Neural progenitor cell (in vitro differentiated cells): ENCODE measurements at regions not wholly inside any gene's neighbourhood (a gene's known extent, or its start where the extent isn't known, plus 50 kb on each side); places are given as distances from the start of the nearest gene placed in this dataset.

Experiments
- DNase-seq: peaks from one replicate; pipeline ENCODE4 v3.0.0-alpha.2; 2016; ENCODE audit warnings: low spot score
- H2AFZ ChIP-seq: fragments of 200-600 bp; sonication (generic); replicated peaks from 2 replicates; pipeline ENCODE4 v1.6.1; 2016; ENCODE audit warnings: antibody characterized with exemption
- H3F3A ChIP-seq: fragments of 200-600 bp; sonication (generic); 2 replicates; pipeline ENCODE4 v1.6.1; 2016; ENCODE audit warnings: antibody characterized with exemption, low read depth
- H3K27ac ChIP-seq: fragments of 200-600 bp; sonication (generic); 2 replicates; pipeline ENCODE4 v1.5.1; 2016; ENCODE audit warnings: mild to moderate bottlenecking
- H3K27me3 ChIP-seq: fragments of 200-600 bp; sonication (generic); 2 replicates; pipeline ENCODE4 v1.6.1; 2016; ENCODE audit warnings: mild to moderate bottlenecking, moderate library complexity
- H3K36me3 ChIP-seq: fragments of 200-600 bp; sonication (generic); 2 replicates; pipeline ENCODE4 v1.5.1; 2016
- H3K4me1 ChIP-seq: fragments of 200-600 bp; sonication (generic); 2 replicates; pipeline ENCODE4 v1.6.1; 2016; ENCODE audit warnings: mixed run types
- H3K4me2 ChIP-seq: fragments of 200-600 bp; sonication (generic); 2 replicates; pipeline ENCODE4 v1.6.1; 2016
- H3K4me3 ChIP-seq: fragments of 200-600 bp; sonication (generic); 2 replicates; pipeline ENCODE4 v1.5.1; 2016
- H3K79me2 ChIP-seq: fragments of 200-600 bp; sonication (generic); 2 replicates; pipeline ENCODE4 v1.6.1; 2016; ENCODE audit warnings: low read depth
- H3K9ac ChIP-seq: fragments of 200-600 bp; sonication (generic); 2 replicates; pipeline ENCODE4 v1.6.1; 2016
- H3K9me3 ChIP-seq: fragments of 200-600 bp; sonication (generic); 2 replicates; pipeline ENCODE4 v1.5.1; 2016; ENCODE audit warnings: low read depth
- H4K20me1 ChIP-seq: fragments of 200-600 bp; sonication (generic); 2 replicates; pipeline ENCODE4 v1.6.1; 2016; ENCODE audit warnings: low read depth
- H3K27ac Mint-ChIP-seq: 3 replicates; pipeline ENCODE4 v1.8.0; 2021; ENCODE audit warnings: mixed read lengths
- H3K27me3 Mint-ChIP-seq: 2 replicates; pipeline ENCODE4 v1.8.0; 2022; ENCODE audit warnings: low read depth, mild to moderate bottlenecking, inconsistent platforms, moderate library complexity, mixed read lengths; ENCODE audit not compliant: insufficient read depth
- H3K36me3 Mint-ChIP-seq: 3 replicates; pipeline ENCODE4 v1.8.0; 2021; ENCODE audit warnings: mixed read lengths
- H3K4me1 Mint-ChIP-seq: 3 replicates; pipeline ENCODE4 v1.8.0; 2021; ENCODE audit warnings: mixed read lengths
- H3K4me3 Mint-ChIP-seq: 3 replicates; pipeline ENCODE4 v1.8.0; 2021; ENCODE audit warnings: mild to moderate bottlenecking, moderate library complexity, mixed read lengths
- H3K9me3 Mint-ChIP-seq: 3 replicates; pipeline ENCODE4 v1.8.0; 2020; ENCODE audit warnings: mixed read lengths
- CTCF ChIP-seq: fragments of 200-600 bp; sonication (generic); IDR thresholded peaks from 2 replicates; pipeline ENCODE4 v1.5.1; 2017; ENCODE audit warnings: antibody characterized with exemption, mild to moderate bottlenecking
- EZH2 ChIP-seq: fragments of 200-600 bp; sonication (generic); IDR thresholded peaks from 2 replicates; pipeline ENCODE4 v1.6.1; 2017; ENCODE audit warnings: antibody characterized with exemption, mild to moderate bottlenecking, moderate library complexity
- EZH2phosphoT487 ChIP-seq: fragments of 200-600 bp; sonication (generic); IDR thresholded peaks from 2 replicates; pipeline ENCODE4 v1.6.1; 2017; ENCODE audit warnings: antibody characterized with exemption

- H2AFZ ChIP-seq, result peak overlapping the region; percentile 76
- H3K4me2 ChIP-seq, result no peak overlapping the region
- no peaks in the 10 kb centered on the region for H3K36me3 ChIP-seq
- H3K4me3 ChIP-seq, result no peak overlapping the region
- H3K27ac ChIP-seq, result no peak overlapping the region
- no peak overlapping the region for H3K9ac ChIP-seq
- H3K4me1 ChIP-seq, result peaks cover 6% of the 10 kb centered on the region
- H3F3A ChIP-seq, result no peaks in the 10 kb centered on the region
- no peaks in the 10 kb centered on the region for H3K79me2 ChIP-seq
- no peaks in the 10 kb centered on the region for H4K20me1 ChIP-seq
- H3K9me3 ChIP-seq, result no peaks in the 10 kb centered on the region
- peaks cover 4% of the 10 kb centered on the region for H3K27me3 Mint-ChIP-seq
- TF ChIP-seq CTCF, result no peak
- TF ChIP-seq EZH2phosphoT487, result no peak
- TF ChIP-seq EZH2, result no peak
- no peaks in the 10 kb centered on the region for H3K9me3 Mint-ChIP-seq
- no peaks in the 10 kb centered on the region for H3K36me3 Mint-ChIP-seq
- H3K4me1 Mint-ChIP-seq, result peaks cover 5% of the 10 kb centered on the region
- no peak overlapping the region for H3K27ac Mint-ChIP-seq
- H3K27me3 ChIP-seq, result no peaks in the 10 kb centered on the region
- H3K4me3 Mint-ChIP-seq, result no peak overlapping the region
- no peak for DNase-seq
Observed at GRCh38 chr10:3911241-3911640, 126.2 kb upstream of the KLF6 start.

- TF ChIP-seq EZH2phosphoT487 (no peak), EZH2 (no peak), CTCF (no peak)
- peaks cover 6% of the 10 kb centered on the region for H3K4me1 ChIP-seq
- H3K27me3 Mint-ChIP-seq, result peaks cover 2% of the 10 kb centered on the region
- no peaks in the 10 kb centered on the region for H3F3A ChIP-seq
- no peak overlapping the region for H3K4me2 ChIP-seq
- H3K9ac ChIP-seq, result no peak overlapping the region
- no peaks in the 10 kb centered on the region for H3K36me3 Mint-ChIP-seq
- no peak overlapping the region for H2AFZ ChIP-seq
- no peaks in the 10 kb centered on the region for H3K27me3 ChIP-seq
- no peak overlapping the region for H3K4me3 ChIP-seq
- H3K4me1 Mint-ChIP-seq, result peaks cover 5% of the 10 kb centered on the region
- H3K4me3 Mint-ChIP-seq, result no peak overlapping the region
- no peak for DNase-seq
- no peaks in the 10 kb centered on the region for H3K36me3 ChIP-seq
- no peaks in the 10 kb centered on the region for H4K20me1 ChIP-seq
- H3K79me2 ChIP-seq, result no peaks in the 10 kb centered on the region
- H3K27ac Mint-ChIP-seq, result no peak overlapping the region
- peaks cover 2% of the 10 kb centered on the region for H3K9me3 Mint-ChIP-seq
- no peaks in the 10 kb centered on the region for H3K9me3 ChIP-seq
- no peak overlapping the region for H3K27ac ChIP-seq
Observed at GRCh38 chr10:3909339-3909738, 124.3 kb upstream of the KLF6 start.

GRCh38 chr10:3908183-3908582, 123.2 kb upstream of the KLF6 start:
- H2AFZ ChIP-seq, result no peak overlapping the region
- peaks cover 2% of the 10 kb centered on the region for H3K9me3 Mint-ChIP-seq
- no peaks in the 10 kb centered on the region for H3K9me3 ChIP-seq
- H3K4me1 ChIP-seq, result peaks cover 6% of the 10 kb centered on the region
- no peaks in the 10 kb centered on the region for H3K79me2 ChIP-seq
- no peaks in the 10 kb centered on the region for H4K20me1 ChIP-seq
- H3K4me3 Mint-ChIP-seq, result no peak overlapping the region
- peaks cover 5% of the 10 kb centered on the region for H3K4me1 Mint-ChIP-seq
- H3K36me3 ChIP-seq, result no peaks in the 10 kb centered on the region
- no peak for DNase-seq
- no peaks in the 10 kb centered on the region for H3F3A ChIP-seq
- H3K9ac ChIP-seq, result no peak overlapping the region
- no peaks in the 10 kb centered on the region for H3K36me3 Mint-ChIP-seq
- H3K4me3 ChIP-seq, result no peak overlapping the region
- no peak overlapping the region for H3K27ac Mint-ChIP-seq
- no peak overlapping the region for H3K27ac ChIP-seq
- no peak for TF ChIP-seq CTCF
- TF ChIP-seq EZH2phosphoT487, result no peak
- no peak for TF ChIP-seq EZH2
- H3K27me3 ChIP-seq, result no peaks in the 10 kb centered on the region
- H3K27me3 Mint-ChIP-seq, result peaks cover 2% of the 10 kb centered on the region
- no peak overlapping the region for H3K4me2 ChIP-seq

GRCh38 chr10:3907514-3907913, 122.5 kb upstream of the KLF6 start:
- no peak overlapping the region for H3K4me3 Mint-ChIP-seq
- no peak overlapping the region for H3K4me2 ChIP-seq
- no peak overlapping the region for H3K27ac Mint-ChIP-seq
- H3K79me2 ChIP-seq, result no peaks in the 10 kb centered on the region
- no peaks in the 10 kb centered on the region for H4K20me1 ChIP-seq
- peaks cover 5% of the 10 kb centered on the region for H3K4me1 Mint-ChIP-seq
- H3K27me3 ChIP-seq, result no peaks in the 10 kb centered on the region
- no peaks in the 10 kb centered on the region for H3F3A ChIP-seq
- H3K36me3 ChIP-seq, result no peaks in the 10 kb centered on the region
- no peak for DNase-seq
- peaks cover 2% of the 10 kb centered on the region for H3K9me3 Mint-ChIP-seq
- no peak for TF ChIP-seq EZH2phosphoT487
- TF ChIP-seq EZH2, result no peak
- no peak overlapping the region for H3K27ac ChIP-seq
- no peak overlapping the region for H2AFZ ChIP-seq
- no peak overlapping the region for H3K4me3 ChIP-seq
- peaks cover 6% of the 10 kb centered on the region for H3K4me1 ChIP-seq
- peaks cover 2% of the 10 kb centered on the region for H3K27me3 Mint-ChIP-seq
- no peaks in the 10 kb centered on the region for H3K9me3 ChIP-seq
- H3K36me3 Mint-ChIP-seq, result no peaks in the 10 kb centered on the region
- no peak overlapping the region for H3K9ac ChIP-seq
